Ovary (tissue), 7 donors: ENCODE measurements at regions not wholly inside any gene's neighbourhood (a gene's known extent, or its start where the extent isn't known, plus 50 kb on each side); places are given as distances from the start of the nearest gene placed in this dataset.

Source experiments
- DNase-seq, 5 donors: peaks; one replicate each; pipeline ENCODE4 v3.0.0-alpha.2; 2019 to 2020
- H3K27ac ChIP-seq, 2 donors: fragments of 200-600 bp; one replicate each; pipeline versions ENCODE4 v1.5.1 to v1.8.0; 2019 to 2022
- H3K27me3 ChIP-seq: fragments of 200-600 bp; one replicate; pipeline ENCODE4 v1.8.0; 2022
- H3K36me3 ChIP-seq: fragments of 200-600 bp; sonication (generic); one replicate; pipeline ENCODE4 v1.5.1; 2019
- H3K4me1 ChIP-seq: one replicate; pipeline ENCODE4 v1.8.1; 2013; ENCODE audit warnings: mild to moderate bottlenecking, moderate library complexity; ENCODE audit not compliant: insufficient read depth
- H3K4me3 ChIP-seq: fragments of 200-600 bp; sonication (generic); one replicate; pipeline ENCODE4 v1.5.1; 2017
- H3K9me3 ChIP-seq, 2 donors: fragments of 200-600 bp in 1 of 2; sonication (generic) in 1 of 2; one replicate each; pipeline versions ENCODE4 v1.5.1 to v1.8.1; 2013 to 2019; ENCODE audit warnings: mild to moderate bottlenecking in 1 of 2, moderate library complexity in 1 of 2
- EP300 ChIP-seq: sonication (generic); formaldehyde crosslinking; IDR thresholded peaks from one replicate; pipeline ENCODE4 v1.6.1; 2017; ENCODE audit warnings: antibody characterized with exemption
- POLR2A ChIP-seq: fragments of 450-650 bp; IDR thresholded peaks from one replicate; pipeline ENCODE4 v1.6.1; 2017; ENCODE audit warnings: antibody characterized with exemption, mild to moderate bottlenecking, moderate library complexity
- WGBS, 3 donors: extraction: QIAGEN DNeasy Blood & Tissue Kit in 1 of 3; methylation state at CpG; one replicate each; pipeline versions ENCODE4 v1.1.5 to v1.1.7; 2013 to 2017; 5-methylcytosine and 5-hydroxymethylcytosine counted together
- intact Hi-C, 4 donors: fragments of 100-400 bp; cut with DNase I; formaldehyde crosslinking; loops; one replicate each; pipeline versions ENCODE4 v1.11.0 to v1.15.1; 2022 to 2023
- TF ChIP-seq, protein P1 (sequence below), 3 donors: fragments of 450-650 bp in 2 of 3; fragments of 200-600 bp in 1 of 3; IDR thresholded peaks; one replicate each; pipeline versions ENCODE4 v1.5.1 to v1.8.0; 2016 to 2022; ENCODE audit warnings: antibody characterized with exemption in 3 of 3, mild to moderate bottlenecking in 1 of 3
- donor health status: DM: no; HTN: no; CAD: no; lungs with moderate emphysema.
- donor health status: DM: no; HTN: no; CAD: no.
- donor health status: Bipolar disorder and iron deficiency.
- donor health status: DM: no; HTN: no; CAD: no.
- donor health status: DM: yes; HTN: yes; CAD: no.

DNA sequence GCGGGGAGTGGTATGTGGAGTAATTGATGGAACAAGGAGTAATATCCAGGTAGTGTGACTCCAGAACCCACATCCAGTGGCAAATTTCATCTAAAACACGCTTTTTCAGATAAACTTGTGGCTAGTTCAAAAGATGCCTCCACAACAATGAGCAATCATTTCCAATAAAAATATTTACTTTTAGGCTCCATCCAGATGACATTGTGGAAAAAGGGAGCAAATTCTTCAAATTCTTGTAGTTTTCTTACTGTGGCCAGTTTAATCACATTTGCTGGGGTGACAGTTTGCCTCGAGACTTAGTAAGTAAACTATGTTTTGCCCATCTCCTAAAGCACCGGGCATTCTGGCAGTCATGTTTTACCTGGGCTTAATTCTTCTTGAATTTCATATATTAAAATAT lies 243.6 kb downstream of the IRS1 start:
- no peaks in the 10 kb centered on the region for H3K4me1 ChIP-seq
- H3K9me3 ChIP-seq, result no peaks in the 10 kb centered on the region
- intact Hi-C loops, result no loop called here
- H3K4me3 ChIP-seq, result no peak overlapping the region
- 61 to 80% (median 66%) methylated on average over 4 of the region's 4 CpGs for WGBS, 3 donors
- H3K27ac ChIP-seq, result no peak overlapping the region
- no peak for DNase-seq
- H3K36me3 ChIP-seq, result no peaks in the 10 kb centered on the region
- TF ChIP-seq, protein P1, sequence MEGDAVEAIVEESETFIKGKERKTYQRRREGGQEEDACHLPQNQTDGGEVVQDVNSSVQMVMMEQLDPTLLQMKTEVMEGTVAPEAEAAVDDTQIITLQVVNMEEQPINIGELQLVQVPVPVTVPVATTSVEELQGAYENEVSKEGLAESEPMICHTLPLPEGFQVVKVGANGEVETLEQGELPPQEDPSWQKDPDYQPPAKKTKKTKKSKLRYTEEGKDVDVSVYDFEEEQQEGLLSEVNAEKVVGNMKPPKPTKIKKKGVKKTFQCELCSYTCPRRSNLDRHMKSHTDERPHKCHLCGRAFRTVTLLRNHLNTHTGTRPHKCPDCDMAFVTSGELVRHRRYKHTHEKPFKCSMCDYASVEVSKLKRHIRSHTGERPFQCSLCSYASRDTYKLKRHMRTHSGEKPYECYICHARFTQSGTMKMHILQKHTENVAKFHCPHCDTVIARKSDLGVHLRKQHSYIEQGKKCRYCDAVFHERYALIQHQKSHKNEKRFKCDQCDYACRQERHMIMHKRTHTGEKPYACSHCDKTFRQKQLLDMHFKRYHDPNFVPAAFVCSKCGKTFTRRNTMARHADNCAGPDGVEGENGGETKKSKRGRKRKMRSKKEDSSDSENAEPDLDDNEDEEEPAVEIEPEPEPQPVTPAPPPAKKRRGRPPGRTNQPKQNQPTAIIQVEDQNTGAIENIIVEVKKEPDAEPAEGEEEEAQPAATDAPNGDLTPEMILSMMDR (IDR thresholded peaks at IDR 0.05), result no peak
- TF ChIP-seq EP300, result no peak
- TF ChIP-seq POLR2A, result no peak
- no peaks in the 10 kb centered on the region for H3K27me3 ChIP-seq

DNA sequence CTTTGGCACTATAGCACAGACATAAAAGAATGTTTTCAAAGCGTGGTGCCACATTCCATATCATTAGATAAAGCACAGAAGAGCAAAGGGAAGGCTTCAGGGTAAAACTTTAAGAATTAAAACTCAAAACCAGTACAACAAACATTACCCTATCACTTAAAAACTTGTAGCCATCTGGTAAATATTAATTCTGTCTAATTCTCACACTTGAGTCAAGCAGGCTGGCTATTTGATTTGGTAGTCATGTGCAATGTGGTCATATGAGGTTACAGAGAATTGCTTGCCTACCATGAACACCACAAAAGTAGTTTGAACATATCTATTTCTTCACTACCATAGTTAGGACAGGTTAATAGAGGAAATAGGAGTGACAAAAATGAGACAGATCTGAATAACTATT lies 244.9 kb downstream of the IRS1 start:
- intact Hi-C loops, result no loop called here
- 32 to 70% (median 68%) methylated on average over 1 of the region's 1 CpG for whole genome bisulfite sequencing, 3 donors
- Histone ChIP-seq H3K27ac (no peak overlapping the region), H3K4me3 (no peak overlapping the region), H3K27me3 (no peaks in the 10 kb centered on the region), H3K9me3 (no peaks in the 10 kb centered on the region), H3K36me3 (no peaks in the 10 kb centered on the region), H3K4me1 (no peaks in the 10 kb centered on the region)
- TF ChIP-seq POLR2A (no peak), EP300 (no peak)
- TF ChIP-seq, protein P1 (IDR thresholded peaks at IDR 0.05), result no peak
- DNase-seq, result no peak

DNA sequence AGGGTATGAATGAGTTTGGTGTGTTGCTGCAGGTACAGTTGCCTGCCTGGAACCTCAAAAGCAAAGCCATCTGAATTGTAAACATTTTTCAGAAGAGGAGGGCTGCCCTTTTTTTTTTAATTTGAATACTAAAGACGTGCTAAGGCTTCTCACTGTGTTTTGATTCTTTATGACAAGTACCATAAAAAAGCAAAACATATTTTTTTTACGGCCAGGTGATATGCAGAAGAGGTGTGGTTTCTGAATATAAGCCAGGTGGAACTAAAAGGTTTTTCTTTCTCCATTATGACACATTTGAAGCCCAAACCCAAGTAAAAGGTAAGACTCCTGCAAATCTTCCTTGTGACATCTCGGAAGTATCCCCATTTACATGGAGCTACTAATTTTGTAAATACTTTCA lies 246.3 kb downstream of the IRS1 start:
- no peak for DNase-seq
- intact Hi-C loops, result no loop called here
- Histone ChIP-seq H3K9me3 (no peaks in the 10 kb centered on the region), H3K36me3 (no peaks in the 10 kb centered on the region), H3K4me3 (no peak overlapping the region), H3K4me1 (no peaks in the 10 kb centered on the region), H3K27ac (no peak overlapping the region), H3K27me3 (no peaks in the 10 kb centered on the region)
- TF ChIP-seq EP300, result no peak
- TF ChIP-seq, protein P1 (IDR thresholded peaks at IDR 0.05), result no peak
- TF ChIP-seq POLR2A, result no peak
- WGBS, 3 donors, result 89 to 92% (median 92%) methylated on average over 3 of the region's 3 CpGs

DNA sequence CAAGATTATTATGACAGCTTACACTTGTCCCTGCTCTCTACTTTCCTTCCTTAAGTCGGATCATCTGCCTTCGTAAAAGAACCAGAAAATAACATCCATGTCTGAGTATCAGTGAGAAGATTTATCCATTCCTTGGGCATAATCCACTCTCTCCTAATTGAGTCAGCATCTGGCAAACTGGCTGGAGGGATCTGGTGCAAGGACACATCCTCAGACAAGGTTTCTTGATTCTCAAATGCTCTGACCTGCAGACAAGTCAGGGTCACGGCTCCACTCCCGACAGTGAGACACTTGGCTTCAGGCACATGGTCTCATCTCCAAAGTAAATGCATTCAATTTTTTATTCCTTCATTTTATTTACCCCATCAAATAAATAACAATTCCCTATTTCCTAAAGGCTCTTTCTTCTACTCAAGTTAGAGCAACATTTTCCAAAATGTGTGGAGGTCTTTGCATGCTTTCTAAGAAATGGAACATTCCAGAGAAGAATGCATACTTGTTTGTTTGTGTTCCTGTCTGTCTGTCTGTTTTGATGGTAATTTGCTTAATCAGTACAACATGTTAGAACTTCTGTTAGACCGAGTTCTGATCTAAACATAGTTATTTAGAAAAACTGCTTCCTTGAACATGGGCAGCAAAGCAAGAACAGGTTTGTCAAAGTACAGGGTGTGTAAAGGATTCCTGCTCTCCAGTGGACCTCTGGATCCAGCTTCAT lies 246.9 kb downstream of the IRS1 start:
- intact Hi-C loops, result no loop called here
- 58 to 68% (median 62%) methylated on average over 5 of the region's 5 CpGs for WGBS, 3 donors
- Histone ChIP-seq H3K27me3 (no peaks in the 10 kb centered on the region), H3K27ac (no peak overlapping the region), H3K4me1 (no peaks in the 10 kb centered on the region), H3K9me3 (no peaks in the 10 kb centered on the region), H3K4me3 (no peak overlapping the region), H3K36me3 (no peaks in the 10 kb centered on the region)
- TF ChIP-seq, protein P1 (IDR thresholded peaks at IDR 0.05), result no peak
- TF ChIP-seq POLR2A (no peak), EP300 (no peak)
- no peak for DNase-seq
